ENCODE measurements at regions not wholly inside any gene's neighbourhood (a gene's known extent, or its start where the extent isn't known, plus 50 kb on each side); places are given as distances from the start of the nearest gene placed in this dataset.

DNA sequence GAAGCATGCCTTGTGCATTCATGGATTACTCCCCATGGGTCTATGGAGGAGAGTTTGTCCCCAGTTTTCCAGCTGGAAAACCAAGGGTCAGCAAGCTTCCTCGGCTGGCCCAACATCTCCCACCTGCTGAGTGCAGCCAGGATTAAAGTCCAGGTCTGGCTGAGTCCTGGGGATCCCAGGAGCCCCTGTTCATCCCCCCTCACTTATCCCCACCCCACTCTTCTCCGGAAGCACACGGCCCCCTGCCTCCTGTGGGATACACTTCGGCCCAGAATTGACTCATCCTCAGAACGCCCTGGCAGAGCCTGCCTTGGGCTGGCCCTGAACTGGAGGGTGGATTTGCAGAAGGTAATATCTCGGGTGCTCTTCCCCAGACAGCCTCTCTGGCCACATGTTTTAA, 276.1 kb downstream of the NPHP4 start:
- DNase-seq (ENCODE audit: low spot score): no peak

DNA sequence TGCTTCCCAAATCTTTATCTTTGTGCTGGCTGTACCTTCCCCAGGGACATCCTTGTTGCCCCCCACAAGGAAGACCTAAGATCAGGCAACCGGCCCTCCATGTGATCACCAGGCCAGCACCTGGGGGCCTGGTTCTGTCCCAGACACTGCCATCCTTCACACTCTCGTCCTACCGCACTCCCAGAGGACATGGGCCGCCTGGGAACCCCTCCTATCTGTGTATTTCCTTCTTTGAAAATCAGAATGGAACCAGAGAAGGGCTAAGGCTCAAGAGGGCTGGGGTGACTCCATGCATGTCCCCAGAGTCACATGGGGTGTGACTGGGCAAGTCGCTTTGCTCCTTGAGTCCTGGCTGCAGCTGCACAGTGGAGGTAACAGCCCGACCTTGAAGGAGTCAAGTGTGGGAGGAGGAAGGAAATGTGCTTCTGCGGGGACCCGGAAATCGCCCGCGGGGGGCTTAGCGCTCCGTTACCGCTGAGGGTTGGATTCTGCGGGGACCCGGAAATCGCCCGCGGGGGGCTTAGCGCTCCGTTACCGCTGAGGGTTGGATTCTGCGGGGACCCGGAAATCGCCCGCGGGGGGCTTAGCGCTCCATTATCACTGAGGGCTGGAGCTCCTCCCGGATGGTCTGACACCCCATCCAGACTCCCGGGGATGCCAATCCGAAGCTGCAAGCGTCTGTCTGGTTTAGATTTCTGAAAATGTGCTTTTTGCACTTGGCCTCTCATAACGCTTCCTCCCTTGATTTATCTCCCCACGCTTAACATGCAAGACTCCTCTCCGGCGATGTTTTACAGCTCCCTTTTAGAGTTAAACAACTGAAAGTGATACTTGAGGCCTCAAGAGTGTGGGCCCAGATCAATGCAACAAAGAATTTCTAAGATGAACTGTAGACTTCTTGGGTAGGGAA, 278.9 kb downstream of the NPHP4 start:
- no peak for DNase-seq (ENCODE audit: low spot score)

DNA sequence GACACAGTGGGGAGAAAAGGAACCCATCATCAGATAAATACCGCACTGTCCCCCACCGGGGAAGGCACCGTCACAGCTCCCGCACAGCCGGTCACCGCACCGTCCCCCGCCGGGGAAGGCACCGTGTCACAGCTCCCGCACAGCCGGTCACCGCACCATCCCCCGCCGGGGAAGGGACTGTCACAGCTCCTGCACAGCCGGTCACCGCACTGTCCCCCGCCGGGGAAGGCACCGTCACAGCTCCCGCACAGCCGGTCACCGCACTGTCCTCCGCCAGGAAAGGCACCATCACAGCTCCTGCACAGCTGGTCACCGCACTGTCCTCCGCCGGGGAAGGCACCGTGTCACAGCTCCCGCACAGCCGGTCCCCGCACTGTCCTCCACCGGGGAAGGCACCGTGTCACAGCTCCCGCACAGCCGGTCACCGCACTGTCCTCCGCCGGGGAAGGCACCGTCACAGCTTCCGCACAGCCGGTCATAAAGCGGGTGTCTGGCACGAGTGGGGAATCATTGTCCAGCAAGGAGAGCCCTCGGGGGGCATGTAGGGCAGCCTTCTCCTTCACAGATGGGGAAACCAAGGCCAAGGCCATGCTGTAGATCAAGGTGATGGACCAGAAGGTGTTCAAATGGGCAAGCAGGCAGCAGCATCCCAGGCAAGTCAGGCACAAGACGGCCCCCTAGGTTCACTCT, 280.1 kb downstream of the NPHP4 start:
- no peak for DNase-seq (ENCODE audit: low spot score)

DNA sequence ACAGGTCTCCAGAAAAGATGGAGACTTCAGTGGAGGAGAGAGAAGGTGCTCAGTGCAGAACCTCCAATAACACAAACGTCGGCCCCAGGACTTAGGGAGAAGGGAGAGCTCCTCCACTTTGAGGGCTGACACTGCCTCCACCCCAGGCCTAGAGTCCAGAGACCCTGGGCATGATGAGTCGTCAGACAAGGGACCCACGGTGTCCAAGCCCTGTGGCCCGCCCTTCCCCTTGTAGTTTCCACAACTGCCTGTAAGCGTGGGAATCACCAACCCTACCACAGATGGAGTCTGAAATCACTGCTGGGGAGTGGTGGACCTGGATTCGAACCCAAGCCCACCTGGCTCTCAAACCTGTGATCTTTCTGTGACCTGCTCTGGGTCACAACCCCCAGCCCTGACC, 281.1 kb downstream of the NPHP4 start:
- no peak for DNase-seq (ENCODE audit: low spot score)

DNA sequence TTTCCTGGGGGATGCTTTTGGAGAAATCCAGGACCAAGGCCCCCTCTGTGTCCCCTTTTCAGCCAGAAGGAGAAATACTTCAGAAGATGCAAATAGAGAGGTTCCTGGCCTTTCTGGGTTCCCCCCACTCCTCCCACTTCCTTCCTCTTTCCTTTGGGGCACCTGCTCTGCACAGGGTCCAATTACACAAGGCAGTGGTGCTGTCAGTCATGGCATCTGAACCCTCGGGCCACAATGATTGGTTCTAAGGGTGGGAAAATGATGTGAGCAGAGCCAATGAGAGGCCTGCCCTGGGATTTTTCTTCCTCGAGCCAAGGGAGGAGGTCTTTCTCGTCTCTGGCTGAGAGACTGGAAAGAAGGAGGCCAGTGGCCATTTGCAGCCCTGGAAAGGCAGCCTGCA, 282.2 kb downstream of the NPHP4 start:
- DNase-seq (ENCODE audit: low spot score): no peak

DNA sequence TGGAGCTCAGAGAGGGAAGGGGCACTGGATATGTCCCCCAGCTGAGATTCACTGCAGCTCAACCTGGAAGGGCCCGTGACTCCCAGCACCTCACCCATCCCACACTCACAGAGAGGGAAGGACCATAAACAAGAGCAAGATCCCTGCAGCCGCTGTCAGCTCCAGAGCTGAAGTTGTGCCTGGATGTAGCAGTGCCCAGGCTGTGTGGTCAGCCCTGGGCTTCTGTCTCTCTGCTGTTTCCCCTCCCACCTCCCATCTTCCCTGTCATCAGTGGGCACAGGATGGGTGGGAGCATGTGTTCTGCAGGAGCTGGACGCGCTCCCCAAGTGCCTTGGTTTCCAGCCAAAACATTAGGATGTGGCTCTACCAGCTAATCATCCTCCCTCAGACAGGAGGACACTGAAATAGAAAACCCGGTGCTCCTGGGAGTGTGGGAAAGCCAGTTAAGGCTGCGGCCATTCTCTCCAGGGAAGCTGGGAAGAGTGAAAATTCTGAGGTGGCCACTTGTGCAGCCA, 282.7 kb downstream of the NPHP4 start:
- no peak for DNase-seq (ENCODE audit: low spot score)

DNA sequence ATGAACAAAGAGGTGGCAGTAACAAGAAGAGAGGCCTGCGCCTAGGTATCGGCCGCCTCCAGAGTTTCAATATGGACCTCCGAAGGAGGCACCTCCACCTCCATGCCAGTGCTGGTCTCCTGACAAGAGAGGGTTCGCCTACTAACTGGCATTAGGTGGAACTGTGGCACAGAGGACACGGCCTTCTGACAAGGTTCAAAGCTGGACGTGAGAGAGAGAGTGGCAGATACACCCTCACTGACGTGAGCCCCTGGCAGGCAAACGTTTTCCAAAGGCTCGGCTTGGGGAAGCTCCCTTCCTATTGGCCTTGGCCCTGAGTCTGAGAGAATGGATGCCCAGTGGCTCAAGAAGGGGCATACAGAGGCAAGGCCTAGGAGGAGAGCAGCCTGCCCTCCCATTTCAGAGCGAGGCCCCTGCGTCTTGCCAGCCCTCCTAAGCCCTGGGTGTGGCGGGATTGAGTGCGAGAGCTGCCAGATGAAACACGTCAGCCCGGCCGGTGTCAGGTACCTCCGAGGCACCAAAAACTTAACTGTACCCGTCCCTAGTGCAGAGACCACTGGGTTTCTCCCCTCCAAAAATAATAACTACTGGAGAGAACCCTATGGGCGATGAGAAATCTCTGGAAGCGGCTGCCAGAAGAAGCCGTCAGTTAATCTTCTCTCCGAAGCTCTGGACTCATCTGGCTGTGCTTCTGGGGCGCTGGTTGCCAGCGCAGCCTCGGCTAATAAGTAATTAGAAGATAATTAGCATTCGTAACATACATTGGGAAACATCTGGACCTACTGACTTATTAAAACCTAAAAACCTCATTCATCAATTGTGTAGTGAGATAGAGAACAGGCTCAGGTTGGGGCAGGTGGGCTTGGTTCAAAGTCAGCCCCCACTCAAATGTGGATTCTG, 283.6 kb downstream of the NPHP4 start:
- DNase-seq (ENCODE audit: low spot score): no peak

DNA sequence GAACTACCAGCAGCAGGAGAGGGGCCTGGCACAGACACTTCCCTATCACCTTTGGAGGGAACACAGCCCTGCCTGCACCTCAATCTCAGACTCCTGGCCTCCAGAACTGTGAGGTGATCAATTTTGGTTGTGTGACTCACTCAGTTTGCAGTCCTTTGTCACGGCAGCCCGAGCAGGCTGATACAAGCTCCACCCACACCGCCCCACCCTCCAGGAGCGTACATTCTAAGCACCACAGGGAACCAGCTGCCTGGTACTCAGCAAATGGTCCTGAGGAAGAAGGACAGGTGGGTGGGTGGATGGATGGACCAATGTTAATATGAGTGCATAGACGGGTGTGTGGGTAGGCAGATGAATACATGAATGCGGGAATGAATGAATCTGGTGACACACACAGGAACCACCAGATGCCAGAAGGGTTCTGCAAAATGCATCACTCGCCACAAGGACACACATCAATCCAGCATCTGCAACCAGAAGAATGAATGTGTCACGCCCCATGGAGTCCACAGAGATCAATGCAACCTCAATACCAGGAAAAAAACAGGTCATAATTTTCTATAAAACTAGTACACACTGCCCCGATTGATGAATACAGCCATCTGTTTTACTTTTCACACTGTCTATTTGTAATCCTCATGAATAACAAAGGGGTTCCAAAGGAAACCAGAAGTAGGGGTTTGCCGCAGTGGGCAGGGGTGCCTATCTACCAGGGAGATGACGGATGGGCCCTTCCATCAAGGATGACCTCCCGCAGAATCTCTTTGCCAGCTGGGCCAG, 284.5 kb downstream of the NPHP4 start:
- no peak for DNase-seq (ENCODE audit: low spot score)

DNA sequence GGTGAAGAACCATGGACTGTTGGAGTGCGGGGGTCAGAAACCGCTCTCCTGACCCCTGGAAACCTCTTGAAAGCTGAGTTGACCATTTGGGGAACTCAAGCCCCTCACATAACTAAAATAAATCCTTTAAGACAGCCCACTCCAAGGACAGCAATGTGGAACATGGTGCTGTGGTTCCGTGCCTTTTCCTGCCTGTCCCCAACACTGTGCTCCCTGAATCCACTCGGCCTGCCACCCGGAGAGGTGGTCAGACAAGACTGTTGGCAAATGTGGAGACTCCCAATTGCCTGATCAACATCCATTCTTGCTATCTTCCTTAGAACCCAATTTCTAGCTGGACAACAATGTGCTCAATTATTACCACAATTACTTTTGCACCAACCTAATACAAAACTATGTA, 286.0 kb downstream of the NPHP4 start:
- DNase-seq (ENCODE audit: low spot score): no peak

DNA sequence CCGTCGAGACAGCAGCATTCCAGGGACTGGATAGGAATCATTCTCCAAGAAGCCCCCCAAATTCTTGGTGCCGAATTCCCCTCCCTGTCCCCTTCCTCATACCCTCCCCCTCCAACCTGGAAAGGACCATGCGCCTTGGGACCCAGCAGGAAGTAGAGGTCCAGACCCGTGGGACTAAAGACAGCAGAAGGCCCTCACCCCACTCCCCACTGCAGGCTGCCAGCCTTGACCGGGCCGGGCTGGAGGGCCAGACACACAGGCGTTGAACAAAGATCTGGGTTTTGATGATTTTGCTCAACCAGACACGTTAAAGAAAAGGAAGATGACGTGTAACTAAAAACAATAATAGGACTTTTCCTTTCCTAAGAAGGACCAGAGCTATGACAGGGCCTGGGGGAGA, 286.5 kb downstream of the NPHP4 start:
- no peak for DNase-seq (ENCODE audit: low spot score)

DNA sequence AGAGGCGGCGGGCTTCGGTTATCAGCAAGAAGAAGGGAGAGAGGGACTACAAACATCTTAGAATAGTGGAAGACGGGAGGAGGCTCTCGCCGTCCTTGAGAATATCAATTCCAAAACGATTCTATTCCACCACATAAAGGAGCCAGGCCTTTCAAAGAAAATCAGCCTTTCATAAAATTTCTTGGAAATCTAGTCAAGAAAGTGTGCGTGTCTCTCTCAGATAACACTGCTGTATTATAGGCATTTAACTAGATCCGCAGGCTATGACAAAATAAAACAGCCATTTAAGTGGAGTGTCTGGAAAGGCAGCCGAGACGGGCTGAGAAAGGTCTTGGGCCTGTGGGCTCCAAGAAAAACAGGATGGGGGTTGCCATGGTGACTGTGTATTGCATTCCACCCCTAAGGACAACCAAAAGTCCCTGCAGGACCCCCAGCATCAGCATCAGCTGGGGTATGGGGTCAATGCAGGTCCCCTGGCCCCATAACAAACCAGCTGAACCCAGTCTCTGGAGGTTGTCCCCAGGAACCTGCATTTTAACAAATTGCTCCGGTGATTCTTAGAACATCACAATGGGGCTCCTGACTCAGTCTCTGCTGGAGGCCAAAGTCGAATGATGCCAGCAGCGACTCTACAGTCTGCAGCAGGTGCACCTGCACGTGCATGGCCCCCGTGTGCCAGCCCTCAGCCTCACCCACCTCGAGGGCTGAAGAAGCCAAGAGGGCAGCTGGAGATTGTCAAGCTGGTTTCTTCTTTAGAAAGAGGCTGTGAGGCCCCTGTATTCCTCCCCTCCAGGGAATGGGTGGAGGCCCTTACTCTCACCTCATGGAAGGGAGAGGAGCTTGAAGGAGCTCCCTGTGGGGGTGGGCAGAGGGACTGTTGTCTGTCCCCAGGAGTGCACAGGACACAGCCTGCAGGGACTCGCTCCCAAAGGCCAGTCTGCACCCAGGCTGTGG, 287.4 kb downstream of the NPHP4 start:
- no peak for DNase-seq (ENCODE audit: low spot score)

DNA sequence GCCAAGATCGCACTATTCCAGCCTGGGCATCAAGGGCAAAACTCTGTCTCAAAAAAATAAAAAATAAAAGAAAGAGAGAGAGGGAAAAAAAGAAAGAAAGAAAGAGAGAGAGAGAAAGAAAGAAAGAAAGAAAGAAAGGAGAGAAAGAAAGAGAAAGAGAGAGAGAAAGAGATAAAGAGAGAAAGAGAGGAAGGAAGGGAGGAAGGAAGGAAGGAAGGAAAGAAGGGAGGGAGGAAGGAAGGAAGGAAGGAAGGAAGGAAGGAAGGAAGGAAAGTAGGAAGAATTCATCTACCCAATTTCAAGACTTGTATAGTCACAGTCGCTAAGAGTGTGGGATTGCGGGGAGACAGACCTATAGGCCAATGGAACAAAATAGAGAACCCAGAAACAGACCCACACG, 290.6 kb downstream of the NPHP4 start:
- no peak for DNase-seq (ENCODE audit: low spot score)

DNA sequence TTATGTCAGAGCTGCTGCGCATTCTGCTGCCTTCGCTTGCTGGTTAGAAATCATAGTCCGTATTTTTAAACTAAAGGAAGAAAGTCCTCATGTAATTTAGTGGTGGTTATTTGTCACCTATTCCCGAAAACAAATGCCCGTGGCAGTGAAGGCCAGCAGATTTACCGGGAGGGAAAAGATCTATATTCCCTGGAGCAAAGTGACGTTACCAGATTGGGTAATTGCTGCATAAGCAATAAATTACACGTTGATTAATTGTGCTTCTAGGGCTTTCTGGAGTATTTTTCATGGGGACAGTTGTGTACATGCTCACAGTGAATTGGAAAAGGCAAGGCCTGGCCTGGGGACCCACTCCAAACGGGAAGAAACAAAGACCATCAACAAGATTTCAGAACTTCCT, 298.7 kb downstream of the NPHP4 start:
- no peak for DNase-seq (ENCODE audit: low spot score)

DNA sequence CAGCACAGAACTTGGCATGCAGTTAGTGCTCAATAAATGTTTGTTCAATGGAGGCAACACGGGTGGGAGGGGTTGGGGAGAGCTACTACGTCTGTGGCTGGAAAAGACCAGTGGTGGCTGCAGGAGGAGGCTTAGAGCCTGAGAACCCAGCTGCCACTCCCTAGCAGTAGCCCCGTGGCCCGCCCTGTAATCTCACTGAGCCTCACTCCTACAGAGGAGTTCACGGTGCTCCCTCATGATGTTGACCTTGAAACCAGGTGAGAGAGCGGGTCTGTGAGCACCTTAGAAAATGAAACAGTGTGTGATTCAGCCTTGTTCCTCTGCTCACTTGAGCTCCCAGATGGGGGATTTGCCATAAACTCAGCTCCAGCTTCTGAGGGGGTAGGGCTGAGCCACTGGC, 299.6 kb downstream of the NPHP4 start:
- no peak for DNase-seq (ENCODE audit: low spot score)

DNA sequence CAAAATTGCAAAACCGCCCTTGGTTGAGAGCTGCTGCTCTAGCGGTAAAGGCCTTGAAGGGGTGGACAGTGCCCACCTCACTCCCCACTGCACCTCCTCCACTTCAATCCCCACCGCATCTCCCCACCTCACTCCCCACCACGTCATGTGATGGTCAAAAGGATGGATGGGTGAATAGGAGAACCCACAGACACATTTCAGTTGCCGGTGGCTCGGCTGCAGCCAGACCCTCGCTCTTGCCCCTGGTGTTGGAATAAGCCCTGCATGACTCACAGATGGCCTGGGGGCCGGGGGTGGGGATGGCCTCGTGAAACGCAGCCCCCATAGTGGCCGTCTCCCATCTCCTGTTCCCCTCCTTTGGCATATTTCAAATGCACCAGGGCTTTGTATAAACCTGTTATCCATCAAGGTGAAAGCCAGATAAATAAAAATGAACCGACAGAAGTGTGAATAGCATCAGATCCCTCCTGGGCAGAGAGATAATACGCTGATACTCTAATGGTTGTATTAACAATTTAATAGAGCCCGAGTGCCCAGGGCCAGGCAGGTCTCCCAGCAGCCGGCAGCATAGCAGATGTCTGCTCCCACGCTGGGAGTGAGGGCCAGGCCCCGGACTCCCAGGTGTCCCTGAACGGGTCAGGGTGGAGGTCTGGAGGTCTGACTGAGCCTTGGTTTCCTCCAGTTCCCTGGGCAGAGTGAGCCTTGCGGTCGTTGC, 300.3 kb downstream of the NPHP4 start:
- DNase-seq (ENCODE audit: low spot score): no peak

DNA sequence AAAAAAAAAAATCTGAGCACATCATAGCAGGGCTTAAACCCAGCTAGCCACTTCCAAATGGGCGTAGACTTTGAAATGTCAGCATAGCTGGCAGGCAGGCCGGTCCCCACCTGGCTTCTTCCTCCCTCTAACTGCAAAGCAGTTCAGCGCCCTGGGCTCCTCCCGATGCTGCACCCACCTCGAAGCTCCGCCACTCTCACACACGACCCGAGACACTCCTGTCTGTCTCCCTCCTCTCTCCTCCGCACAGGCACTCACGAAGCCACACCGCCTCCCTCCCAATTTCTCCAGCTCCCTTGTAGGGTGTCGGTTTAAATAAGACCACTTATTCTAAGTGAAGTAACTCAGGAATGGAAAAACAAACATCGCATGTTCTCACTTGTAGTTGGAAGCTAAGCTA, 301.3 kb downstream of the NPHP4 start:
- no peak for DNase-seq (ENCODE audit: low spot score)

DNA sequence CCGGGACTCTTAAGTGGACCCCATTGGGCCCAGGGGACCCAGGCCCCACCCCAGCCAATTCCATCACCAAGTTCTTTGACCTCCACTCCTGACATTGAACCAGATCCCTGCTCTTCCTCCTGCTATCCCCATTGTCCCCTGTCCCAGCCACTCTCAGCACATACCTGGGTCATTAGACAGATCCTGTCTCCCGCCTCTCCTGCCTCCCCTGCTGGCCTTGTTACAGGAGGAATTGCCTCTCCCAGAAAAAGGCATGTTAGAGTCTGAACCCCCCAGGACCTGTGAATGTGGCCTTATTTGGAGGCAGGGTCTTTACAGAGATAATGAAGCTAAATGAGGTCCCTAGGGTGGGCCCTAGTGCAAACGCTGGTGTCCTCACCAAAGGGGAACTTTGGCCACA, 301.9 kb downstream of the NPHP4 start:
- DNase-seq (ENCODE audit: low spot score): no peak

DNA sequence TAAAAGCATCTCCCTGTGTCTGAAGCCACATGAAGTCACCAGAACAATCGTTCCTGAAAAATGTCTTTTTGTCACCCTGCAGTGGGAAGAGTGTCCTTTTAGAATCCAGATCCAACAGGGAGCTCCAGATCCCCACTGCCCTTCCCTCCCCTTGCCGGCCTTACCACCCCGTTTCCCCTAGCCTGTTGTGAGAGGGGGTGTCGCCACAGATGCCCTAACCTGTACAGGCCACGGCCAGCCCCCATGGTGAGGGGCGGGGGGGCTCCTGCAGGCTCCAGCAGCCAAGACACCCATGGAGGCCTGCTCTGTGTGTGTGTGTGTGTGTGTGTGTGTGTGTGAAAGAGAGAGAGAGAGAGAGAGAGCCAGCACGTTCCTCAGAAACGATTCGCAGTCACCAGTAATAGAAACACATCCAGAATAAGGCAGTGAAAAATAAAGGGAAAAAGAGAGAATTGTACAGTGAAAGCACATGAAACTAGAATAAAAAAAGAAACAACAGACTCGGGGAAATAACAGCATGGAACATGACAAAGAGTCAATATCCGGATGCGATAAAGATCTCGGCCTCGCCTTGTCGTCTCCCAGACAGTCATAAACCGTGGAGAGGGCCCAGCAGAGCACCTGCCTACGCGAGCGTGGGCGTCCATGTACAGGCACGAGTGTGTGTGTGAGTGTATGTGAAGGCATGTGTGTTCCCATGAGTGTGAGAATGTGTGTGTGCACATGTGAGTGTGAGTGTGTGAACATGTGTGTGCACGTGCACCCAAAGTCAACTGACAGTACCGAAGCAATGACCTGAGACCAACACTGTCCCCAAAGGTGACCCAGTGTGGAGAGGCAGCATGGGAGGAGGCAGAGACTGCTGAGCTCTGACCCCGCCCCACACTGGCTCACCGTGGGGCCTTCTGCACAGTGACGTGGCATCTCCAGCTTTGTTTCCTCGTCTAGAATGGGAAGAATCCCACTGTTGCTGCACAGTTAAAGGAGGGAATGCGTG, 303.8 kb downstream of the NPHP4 start:
- DNase-seq (ENCODE audit: low spot score): no peak
